ENCODE measurements at regions not wholly inside any gene's neighbourhood (a gene's known extent, or its start where the extent isn't known, plus 50 kb on each side); places are given as distances from the start of the nearest gene placed in this dataset.

- peak; percentile 70 for TF ChIP-seq FOXP4 (CRISPR knock-in tag; IDR thresholded peaks at IDR 0.05)
- peak; percentile 48; the same call in 1 of the 2 replicates for TF ChIP-seq NCOA2 (CRISPR knock-in tag; IDR thresholded peaks at IDR 0.05)
- TF ChIP-seq BHLHE40 (IDR thresholded peaks at IDR 0.05; ENCODE audit: low read length) = no peak
- TF ChIP-seq ZNF143 (CRISPR knock-in tag; IDR thresholded peaks at IDR 0.05) = no peak
- no peak for TF ChIP-seq SP1 (IDR thresholded peaks at IDR 0.05)
- no peak for TF ChIP-seq SP1 (CRISPR knock-in tag; IDR thresholded peaks at IDR 0.05)
- TF ChIP-seq ZNF792 (CRISPR knock-in tag; IDR thresholded peaks at IDR 0.05) = no peak
- TF ChIP-seq ZNF510 (CRISPR knock-in tag; IDR thresholded peaks at IDR 0.05; ENCODE audit: low read depth) = no peak
- no peak for TF ChIP-seq ARID4A (CRISPR knock-in tag; IDR thresholded peaks at IDR 0.05; ENCODE audit: borderline replicate concordance)
- TF ChIP-seq ZSCAN22 (CRISPR knock-in tag; IDR thresholded peaks at IDR 0.05) = no peak
- no peak for TF ChIP-seq RBM22 (optimal IDR thresholded peaks at IDR 0.05; ENCODE audit: low read length)
- no peak for TF ChIP-seq ATM (IDR thresholded peaks at IDR 0.05; ENCODE audit: borderline replicate concordance)
- TF ChIP-seq BATF2 (CRISPR knock-in tag; IDR thresholded peaks at IDR 0.05) = no peak
- no peak for TF ChIP-seq ISX (CRISPR knock-in tag; conservative IDR thresholded peaks at IDR 0.05)
- TF ChIP-seq ZMAT5 (CRISPR knock-in tag; IDR thresholded peaks at IDR 0.05; ENCODE audit: borderline replicate concordance, low read depth) = no peak
- TF ChIP-seq KDM2A (CRISPR knock-in tag; IDR thresholded peaks at IDR 0.05; ENCODE audit: borderline replicate concordance, low read depth) = no peak
- TF ChIP-seq CCDC6 (CRISPR knock-in tag; IDR thresholded peaks at IDR 0.05) = no peak
- no peak for TF ChIP-seq NFIB (CRISPR knock-in tag; IDR thresholded peaks at IDR 0.05; ENCODE audit: borderline replicate concordance)
- no peak for TF ChIP-seq ATF5 (CRISPR knock-in tag; IDR thresholded peaks at IDR 0.05; ENCODE audit: low read depth)
- TF ChIP-seq ZNF841 (CRISPR knock-in tag; IDR thresholded peaks at IDR 0.05; ENCODE audit: borderline replicate concordance) = no peak
- no peak for TF ChIP-seq GRHL1 (CRISPR knock-in tag; conservative IDR thresholded peaks at IDR 0.05)
- 0 out of 2 replicates have a peak, but pooled peaks have one; percentile 29 for TF ChIP-seq ZNF788 (CRISPR knock-in tag; IDR thresholded peaks at IDR 0.05; ENCODE audit: borderline replicate concordance)
- TF ChIP-seq ZNF337 (CRISPR knock-in tag; IDR thresholded peaks at IDR 0.05; ENCODE audit: borderline replicate concordance, low read depth) = no peak
Observed at GRCh38 chr22:48993655-48994054, 834.0 kb downstream of the BRD1 start (continued).

Data from HepG2 (cell line).